Loucy (cell line): ENCODE measurements at regions not wholly inside any gene's neighbourhood (a gene's known extent, or its start where the extent isn't known, plus 50 kb on each side); places are given as distances from the start of the nearest gene placed in this dataset.

Experiments
- H2AFZ ChIP-seq: fragments of 200-600 bp; sonication (generic); 2 replicates; pipeline ENCODE4 v1.6.0; 2016; ENCODE audit warnings: antibody characterized with exemption, mild to moderate bottlenecking, low read length, moderate library complexity
- H3F3A ChIP-seq: fragments of 200-600 bp; 2 replicates; pipeline ENCODE4 v1.6.0; 2016; ENCODE audit warnings: antibody characterized with exemption, low read depth, mild to moderate bottlenecking
- H3K27me3 ChIP-seq: fragments of 200-600 bp; sonication (generic); 2 replicates; pipeline ENCODE4 v1.6.1; 2014; ENCODE audit warnings: low read length, mild to moderate bottlenecking; ENCODE audit not compliant: insufficient read depth, poor library complexity, severe bottlenecking
- H3K36me3 ChIP-seq: fragments of 200-600 bp; sonication (generic); 2 replicates; pipeline ENCODE4 v1.6.1; 2016; ENCODE audit warnings: low read length; ENCODE audit not compliant: insufficient read depth
- H3K4me1 ChIP-seq: fragments of 200-600 bp; sonication (generic); 2 replicates; pipeline ENCODE4 v1.5.1; 2014; ENCODE audit warnings: low read length, mild to moderate bottlenecking; ENCODE audit not compliant: insufficient read depth, poor library complexity, severe bottlenecking
- H3K4me2 ChIP-seq: fragments of 200-600 bp; sonication (generic); 2 replicates; pipeline ENCODE4 v1.6.0; 2014; ENCODE audit warnings: antibody characterized with exemption, low read length, low read depth, mild to moderate bottlenecking; ENCODE audit not compliant: poor library complexity, severe bottlenecking
- H3K4me3 ChIP-seq: fragments of 200-600 bp; sonication (generic); 2 replicates; pipeline ENCODE4 v1.5.1; 2014; ENCODE audit warnings: low read length, mild to moderate bottlenecking, mixed read lengths; ENCODE audit not compliant: poor library complexity, severe bottlenecking
- H3K79me2 ChIP-seq: fragments of 200-600 bp; sonication (generic); 2 replicates; pipeline ENCODE4 v1.6.1; 2014; ENCODE audit warnings: low read length; ENCODE audit not compliant: insufficient read depth
- H3K9ac ChIP-seq: fragments of 200-600 bp; sonication (generic); 2 replicates; pipeline ENCODE4 v1.6.0; 2014; ENCODE audit warnings: mild to moderate bottlenecking, low read depth, low read length, moderate library complexity; ENCODE audit not compliant: poor library complexity, severe bottlenecking
- H3K9me2 ChIP-seq: fragments of 200-600 bp; sonication (generic); replicated peaks from 2 replicates; pipeline ENCODE4 v1.6.1; 2016; ENCODE audit warnings: low read depth, low read length, mixed read lengths
- H3K9me3 ChIP-seq: fragments of 200-600 bp; sonication (generic); 2 replicates; pipeline ENCODE4 v1.6.1; 2014; ENCODE audit warnings: mild to moderate bottlenecking, antibody characterized with exemption, low read length, low read depth; ENCODE audit not compliant: insufficient read depth
- H4K20me1 ChIP-seq: fragments of 200-600 bp; sonication (generic); 2 replicates; pipeline ENCODE4 v1.6.0; 2014; ENCODE audit warnings: antibody characterized with exemption, low read length, mild to moderate bottlenecking; ENCODE audit not compliant: insufficient read depth, poor library complexity, severe bottlenecking
- CTCF ChIP-seq: fragments of 200-600 bp; sonication (generic); conservative IDR thresholded peaks from 2 replicates; pipeline ENCODE4 v1.5.1; 2014; ENCODE audit warnings: mild to moderate bottlenecking, antibody characterized with exemption, low read length
- EZH2phosphoT487 ChIP-seq: fragments of 200-600 bp; IDR thresholded peaks from 2 replicates; pipeline ENCODE4 v1.6.1; 2018; ENCODE audit warnings: antibody characterized with exemption, mild to moderate bottlenecking, moderate library complexity, borderline replicate concordance

GRCh38 chr18:67268530-67268929 lies 248.0 kb downstream of the DSEL start:
- Histone ChIP-seq H3K9ac (no peak overlapping the region), H3K27me3 (peaks cover 19% of the 10 kb centered on the region), H3K36me3 (no peaks in the 10 kb centered on the region), H3K9me3 (no peaks in the 10 kb centered on the region), H3K4me3 (no peak overlapping the region), H3F3A (0 out of 2 replicates have a peak, but pooled peaks cover 3% of the 10 kb centered on the region), H4K20me1 (no peaks in the 10 kb centered on the region), H2AFZ (no peak overlapping the region), H3K4me1 (peaks cover 37% of the 10 kb centered on the region), H3K4me2 (no peak overlapping the region), H3K9me2 (no peaks in the 10 kb centered on the region), H3K79me2 (no peaks in the 10 kb centered on the region)
- no peak for TF ChIP-seq CTCF
- TF ChIP-seq EZH2phosphoT487 = no peak

GRCh38 chr18:67266246-67267237 lies 250.0 kb downstream of the DSEL start:
- no peak overlapping the region for H3K9ac ChIP-seq
- peak overlapping the region; percentile 64 for H3K4me2 ChIP-seq
- H3K9me3 ChIP-seq = no peaks in the 10 kb centered on the region
- no peak overlapping the region for H2AFZ ChIP-seq
- no peaks in the 10 kb centered on the region for H3K9me2 ChIP-seq
- H4K20me1 ChIP-seq = no peaks in the 10 kb centered on the region
- H3K27me3 ChIP-seq = peaks cover 19% of the 10 kb centered on the region
- H3K4me1 ChIP-seq = peaks cover 35% of the 10 kb centered on the region
- peak overlapping the region; percentile 46 for H3K4me3 ChIP-seq
- H3K36me3 ChIP-seq = no peaks in the 10 kb centered on the region
- H3K79me2 ChIP-seq = no peaks in the 10 kb centered on the region
- TF ChIP-seq EZH2phosphoT487 (no peak), CTCF (no peak)
- 0 out of 2 replicates have a peak, but pooled peaks cover 3% of the 10 kb centered on the region for H3F3A ChIP-seq

- 0 out of 2 replicates have a peak, but pooled peaks cover 3% of the 10 kb centered on the region for H3F3A ChIP-seq
- H3K27me3 ChIP-seq = peaks cover 19% of the 10 kb centered on the region
- no peaks in the 10 kb centered on the region for H3K9me3 ChIP-seq
- no peak overlapping the region for H3K9ac ChIP-seq
- peak overlapping the region; percentile 46 for H3K4me3 ChIP-seq
- peaks cover 35% of the 10 kb centered on the region for H3K4me1 ChIP-seq
- H3K4me2 ChIP-seq = peak overlapping the region; percentile 64
- no peaks in the 10 kb centered on the region for H3K9me2 ChIP-seq
- H4K20me1 ChIP-seq = no peaks in the 10 kb centered on the region
- H3K79me2 ChIP-seq = no peaks in the 10 kb centered on the region
- TF ChIP-seq CTCF (no peak), EZH2phosphoT487 (peak; percentile 86)
- H3K36me3 ChIP-seq = no peaks in the 10 kb centered on the region
- no peak overlapping the region for H2AFZ ChIP-seq
Measured at GRCh38 chr18:67265464-67266245, 250.9 kb downstream of the DSEL start.
